ENCODE measurements at regions not wholly inside any gene's neighbourhood (a gene's known extent, or its start where the extent isn't known, plus 50 kb on each side); places are given as distances from the start of the nearest gene placed in this dataset.
A peak's percentile ranks its signal among the peaks of the same experiment; 100 is the strongest.

GRCh38 chrX:39222346-39223113 is 421.3 kb downstream of the MID1IP1 start:
- Histone ChIP-seq H3K4me1 (ENCODE audit: control insufficient read depth, insufficient read depth, low read length, poor library complexity, severe bottlenecking) (no peaks in the 10 kb centered on the region), H3K9me3 (ENCODE audit: control insufficient read depth in 2 of 2, low read length in 2 of 2) (no peaks in the 10 kb centered on the region), H3K27me3 (ENCODE audit: control insufficient read depth, insufficient read depth, low read length) (no peaks in the 10 kb centered on the region), H3K27ac (ENCODE audit: insufficient read depth, low read length, poor library complexity, severe bottlenecking) (no peak overlapping the region), H3K4me3 (ENCODE audit: low read depth, low read length) (no peak overlapping the region), H3K36me3 (ENCODE audit: control insufficient read depth, insufficient read depth, low read length) (no peaks in the 10 kb centered on the region)
- Mint-ChIP-seq H3K9me3 (peaks cover 0 to 5% (median 0%) of the 10 kb centered on the region in 7 donors), H3K27ac (no peak overlapping the region), H3K36me3 (peaks cover 3% of the 10 kb centered on the region), H3K4me1 (peaks cover 0 to 3% (median 1%) of the 10 kb centered on the region in 4 donors), H3K27me3 (no peaks in the 10 kb centered on the region), H3K4me3 (no peak overlapping the region)
- no peak for ATAC-seq (ENCODE audit: low read depth in 2 of 2)
- no peak for DNase-seq

DNA sequence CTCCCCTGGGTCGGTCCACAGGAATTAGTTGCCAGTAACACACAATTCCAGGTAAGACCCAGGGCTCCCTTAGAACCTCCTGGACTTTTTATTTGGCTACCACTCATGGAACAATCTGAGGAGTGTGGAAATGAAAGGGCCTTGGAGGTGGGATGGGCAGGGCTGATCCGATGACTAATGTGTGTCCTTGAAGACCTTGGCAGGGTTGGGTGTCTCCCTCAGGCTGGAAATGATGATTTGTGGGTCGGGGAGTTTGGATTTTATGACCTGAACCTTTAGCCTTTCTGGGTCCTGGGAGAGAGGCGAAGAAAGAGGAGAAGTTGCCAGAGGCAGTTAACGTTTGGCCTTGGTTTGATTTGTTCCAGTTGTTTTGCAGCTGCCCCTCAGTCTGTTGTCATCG is 425.0 kb downstream of the MID1IP1 start:
- DNase-seq (no peak), ATAC-seq (ENCODE audit: low read depth in 2 of 2) (no peak)
- H3K27me3 Mint-ChIP-seq = no peaks in the 10 kb centered on the region
- Histone ChIP-seq H3K27me3 (ENCODE audit: control insufficient read depth, insufficient read depth, low read length) (no peaks in the 10 kb centered on the region), H3K4me3 (ENCODE audit: low read depth, low read length) (no peak overlapping the region), H3K27ac (ENCODE audit: insufficient read depth, low read length, poor library complexity, severe bottlenecking) (no peak overlapping the region), H3K36me3 (ENCODE audit: control insufficient read depth, insufficient read depth, low read length) (no peaks in the 10 kb centered on the region), H3K9me3 (ENCODE audit: control insufficient read depth in 2 of 2, low read length in 2 of 2) (no peaks in the 10 kb centered on the region), H3K4me1 (ENCODE audit: control insufficient read depth, insufficient read depth, low read length, poor library complexity, severe bottlenecking) (no peaks in the 10 kb centered on the region)
- peaks cover 0 to 3% (median 0%) of the 10 kb centered on the region in 7 donors for H3K9me3 Mint-ChIP-seq
- H3K36me3 Mint-ChIP-seq = peaks cover 5% of the 10 kb centered on the region
- peaks cover 0 to 7% (median under 1%) of the 10 kb centered on the region in 4 donors for H3K4me1 Mint-ChIP-seq
- H3K4me3 Mint-ChIP-seq = no peak overlapping the region
- H3K27ac Mint-ChIP-seq = no peak overlapping the region

DNA sequence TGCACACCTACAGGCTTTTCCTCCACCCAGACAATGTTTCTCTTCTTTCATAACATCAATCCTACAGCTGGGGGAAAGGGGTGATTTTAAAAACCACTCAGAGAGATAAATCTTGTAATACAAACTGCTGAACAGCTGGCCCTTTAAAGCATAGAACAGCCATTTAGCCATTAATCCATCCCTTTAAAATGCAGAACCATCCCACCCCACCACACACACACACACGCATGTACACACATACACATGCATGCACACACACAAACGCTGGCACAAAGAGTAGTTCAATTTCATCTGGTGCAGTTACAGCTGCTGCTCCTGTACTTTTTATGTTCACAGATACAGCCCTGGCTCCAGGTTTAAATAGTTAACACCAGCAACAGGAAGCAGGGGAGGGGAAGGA is 426.1 kb downstream of the MID1IP1 start:
- DNase-seq = no peak
- Mint-ChIP-seq H3K9me3 (peaks cover 0 to 3% (median 0%) of the 10 kb centered on the region in 7 donors), H3K27me3 (no peaks in the 10 kb centered on the region), H3K27ac (no peak overlapping the region), H3K36me3 (peaks cover 6% of the 10 kb centered on the region), H3K4me1 (peaks cover 0 to 7% (median under 1%) of the 10 kb centered on the region in 4 donors), H3K4me3 (no peak overlapping the region)
- Histone ChIP-seq H3K9me3 (ENCODE audit: control insufficient read depth in 2 of 2, low read length in 2 of 2) (no peaks in the 10 kb centered on the region), H3K4me1 (ENCODE audit: control insufficient read depth, insufficient read depth, low read length, poor library complexity, severe bottlenecking) (no peaks in the 10 kb centered on the region), H3K27me3 (ENCODE audit: control insufficient read depth, insufficient read depth, low read length) (no peaks in the 10 kb centered on the region), H3K4me3 (ENCODE audit: low read depth, low read length) (no peak overlapping the region), H3K27ac (ENCODE audit: insufficient read depth, low read length, poor library complexity, severe bottlenecking) (no peak overlapping the region), H3K36me3 (ENCODE audit: control insufficient read depth, insufficient read depth, low read length) (no peaks in the 10 kb centered on the region)
- ATAC-seq (ENCODE audit: low read depth in 2 of 2) = no peak

DNA sequence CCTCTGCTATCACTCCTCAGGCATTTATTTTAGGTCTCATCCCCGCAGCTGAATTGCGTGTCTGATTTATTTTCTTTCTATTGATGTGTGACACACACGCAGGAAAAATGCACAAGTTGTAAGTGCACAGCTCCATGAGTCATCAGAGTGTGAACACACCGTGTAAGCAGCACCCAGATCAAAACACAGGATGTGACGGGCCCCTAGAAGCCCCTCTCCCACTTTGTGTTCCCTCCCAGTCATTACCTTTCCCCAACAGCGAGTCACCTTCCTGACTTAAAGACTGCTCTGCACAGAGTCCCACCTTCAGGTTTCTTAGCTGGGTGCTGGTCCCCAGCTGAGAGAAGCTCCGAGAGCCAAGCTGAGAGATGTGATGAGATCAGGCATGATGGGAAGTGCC is 436.7 kb downstream of the MID1IP1 start:
- no peak overlapping the region for H3K4me3 Mint-ChIP-seq
- no peaks in the 10 kb centered on the region for H3K27me3 Mint-ChIP-seq
- peaks cover 0 to 2% (median 0%) of the 10 kb centered on the region in 7 donors for H3K9me3 Mint-ChIP-seq
- Histone ChIP-seq H3K4me1 (ENCODE audit: control insufficient read depth, insufficient read depth, low read length, poor library complexity, severe bottlenecking) (no peaks in the 10 kb centered on the region), H3K27me3 (ENCODE audit: control insufficient read depth, insufficient read depth, low read length) (no peaks in the 10 kb centered on the region), H3K36me3 (ENCODE audit: control insufficient read depth, insufficient read depth, low read length) (no peaks in the 10 kb centered on the region), H3K27ac (ENCODE audit: insufficient read depth, low read length, poor library complexity, severe bottlenecking) (no peak overlapping the region), H3K4me3 (ENCODE audit: low read depth, low read length) (no peak overlapping the region), H3K9me3 (ENCODE audit: control insufficient read depth in 2 of 2, low read length in 2 of 2) (no peaks in the 10 kb centered on the region)
- H3K36me3 Mint-ChIP-seq = no peaks in the 10 kb centered on the region
- H3K27ac Mint-ChIP-seq = no peak overlapping the region
- peaks cover 0 to 2% (median 0%) of the 10 kb centered on the region in 4 donors for H3K4me1 Mint-ChIP-seq
- ATAC-seq (ENCODE audit: low read depth in 2 of 2) = no peak
- no peak for DNase-seq

DNA sequence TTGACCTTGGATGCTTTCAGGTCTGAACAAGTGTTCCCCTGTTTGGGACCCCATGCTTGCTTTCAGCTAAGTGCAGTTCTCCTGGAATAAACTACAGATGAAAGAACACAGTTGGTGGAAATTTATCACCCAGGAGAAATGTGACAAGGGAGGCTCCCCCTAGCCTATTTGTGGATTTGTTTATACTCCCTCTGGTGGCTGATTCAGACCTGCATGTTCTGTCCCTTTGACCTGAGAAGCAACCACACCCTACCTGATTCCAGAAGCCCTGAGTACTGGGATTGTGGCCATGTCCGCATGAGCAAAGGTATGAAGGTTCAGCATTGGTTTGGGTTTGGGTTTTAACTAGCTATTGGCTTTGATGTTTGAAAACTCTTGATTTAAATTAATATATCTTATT is 440.9 kb downstream of the MID1IP1 start:
- Histone ChIP-seq H3K36me3 (ENCODE audit: control insufficient read depth, insufficient read depth, low read length) (no peaks in the 10 kb centered on the region), H3K4me1 (ENCODE audit: control insufficient read depth, insufficient read depth, low read length, poor library complexity, severe bottlenecking) (no peaks in the 10 kb centered on the region), H3K27me3 (ENCODE audit: control insufficient read depth, insufficient read depth, low read length) (no peaks in the 10 kb centered on the region), H3K9me3 (ENCODE audit: control insufficient read depth in 2 of 2, low read length in 2 of 2) (no peaks in the 10 kb centered on the region), H3K27ac (ENCODE audit: insufficient read depth, low read length, poor library complexity, severe bottlenecking) (no peak overlapping the region), H3K4me3 (ENCODE audit: low read depth, low read length) (no peak overlapping the region)
- H3K9me3 Mint-ChIP-seq = no peaks in the 10 kb centered on the region
- peak in 2 of 3 donors; percentile 18 to 44 for DNase-seq
- H3K4me3 Mint-ChIP-seq = no peak overlapping the region
- ATAC-seq (ENCODE audit: low read depth in 2 of 2) = no peak
- H3K27me3 Mint-ChIP-seq = no peaks in the 10 kb centered on the region
- H3K4me1 Mint-ChIP-seq = peaks cover 0 to 2% (median 0%) of the 10 kb centered on the region in 4 donors
- no peak overlapping the region for H3K27ac Mint-ChIP-seq
- H3K36me3 Mint-ChIP-seq = no peaks in the 10 kb centered on the region

DNA sequence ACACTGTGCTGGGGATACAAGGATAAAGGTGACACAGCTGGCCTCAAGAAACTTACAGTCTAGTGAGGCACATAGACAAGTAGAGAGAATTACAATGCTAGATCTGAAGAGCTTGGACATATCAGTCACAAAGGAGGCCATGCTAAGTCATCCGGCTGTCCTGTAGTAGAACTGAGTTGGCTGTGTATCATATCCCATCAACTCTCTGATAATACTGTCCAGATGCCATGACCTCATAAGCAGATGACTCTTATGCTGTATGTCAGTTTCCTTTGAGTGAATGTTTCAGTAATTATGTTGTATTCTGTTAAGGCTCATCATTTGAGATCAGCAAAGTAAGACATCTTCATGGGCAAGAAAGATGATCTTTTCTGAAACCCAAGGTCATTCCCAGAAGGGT is 442.9 kb downstream of the MID1IP1 start:
- Mint-ChIP-seq H3K4me3 (no peak overlapping the region), H3K36me3 (no peaks in the 10 kb centered on the region), H3K27me3 (no peaks in the 10 kb centered on the region), H3K9me3 (no peaks in the 10 kb centered on the region), H3K27ac (peak overlapping the region in 1 of 3 donors; percentile 27), H3K4me1 (peaks cover 0 to 2% (median under 1%) of the 10 kb centered on the region in 4 donors)
- H3K27me3 ChIP-seq (ENCODE audit: control insufficient read depth, insufficient read depth, low read length) = no peaks in the 10 kb centered on the region
- no peaks in the 10 kb centered on the region for H3K9me3 ChIP-seq (ENCODE audit: control insufficient read depth in 2 of 2, low read length in 2 of 2)
- ATAC-seq (ENCODE audit: low read depth in 2 of 2) = no peak
- no peak overlapping the region for H3K27ac ChIP-seq (ENCODE audit: insufficient read depth, low read length, poor library complexity, severe bottlenecking)
- H3K4me1 ChIP-seq (ENCODE audit: control insufficient read depth, insufficient read depth, low read length, poor library complexity, severe bottlenecking) = no peaks in the 10 kb centered on the region
- DNase-seq = no peak
- no peak overlapping the region for H3K4me3 ChIP-seq (ENCODE audit: low read depth, low read length)
- H3K36me3 ChIP-seq (ENCODE audit: control insufficient read depth, insufficient read depth, low read length) = no peaks in the 10 kb centered on the region

DNA sequence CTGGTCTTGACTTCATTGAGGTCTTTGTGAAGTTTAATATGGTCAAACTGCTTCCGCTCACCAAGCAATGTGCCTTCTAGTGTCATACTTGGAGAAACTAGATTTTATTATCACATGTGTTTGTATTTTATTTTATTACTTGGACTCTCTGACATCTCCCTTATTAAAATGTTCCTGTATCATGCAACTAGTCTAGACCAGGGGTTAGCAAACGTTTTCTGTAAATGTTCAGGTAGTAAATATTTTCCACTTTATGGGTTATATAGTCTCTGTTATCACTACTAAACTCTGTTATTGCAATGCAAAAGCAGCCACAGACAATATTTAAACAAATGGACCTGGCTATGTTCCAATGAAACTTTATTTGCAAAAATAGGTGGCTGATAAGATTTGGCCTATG is 443.8 kb downstream of the MID1IP1 start:
- Histone ChIP-seq H3K4me3 (ENCODE audit: low read depth, low read length) (no peak overlapping the region), H3K27ac (ENCODE audit: insufficient read depth, low read length, poor library complexity, severe bottlenecking) (no peak overlapping the region), H3K9me3 (ENCODE audit: control insufficient read depth in 2 of 2, low read length in 2 of 2) (no peaks in the 10 kb centered on the region), H3K36me3 (ENCODE audit: control insufficient read depth, insufficient read depth, low read length) (no peaks in the 10 kb centered on the region), H3K27me3 (ENCODE audit: control insufficient read depth, insufficient read depth, low read length) (no peaks in the 10 kb centered on the region), H3K4me1 (ENCODE audit: control insufficient read depth, insufficient read depth, low read length, poor library complexity, severe bottlenecking) (no peaks in the 10 kb centered on the region)
- no peaks in the 10 kb centered on the region for H3K36me3 Mint-ChIP-seq
- H3K27ac Mint-ChIP-seq = no peak overlapping the region
- H3K27me3 Mint-ChIP-seq = no peaks in the 10 kb centered on the region
- DNase-seq (no peak), ATAC-seq (ENCODE audit: low read depth in 2 of 2) (no peak)
- H3K9me3 Mint-ChIP-seq = no peaks in the 10 kb centered on the region
- H3K4me3 Mint-ChIP-seq = no peak overlapping the region
- peaks cover 0 to 2% (median 0%) of the 10 kb centered on the region in 4 donors for H3K4me1 Mint-ChIP-seq

DNA sequence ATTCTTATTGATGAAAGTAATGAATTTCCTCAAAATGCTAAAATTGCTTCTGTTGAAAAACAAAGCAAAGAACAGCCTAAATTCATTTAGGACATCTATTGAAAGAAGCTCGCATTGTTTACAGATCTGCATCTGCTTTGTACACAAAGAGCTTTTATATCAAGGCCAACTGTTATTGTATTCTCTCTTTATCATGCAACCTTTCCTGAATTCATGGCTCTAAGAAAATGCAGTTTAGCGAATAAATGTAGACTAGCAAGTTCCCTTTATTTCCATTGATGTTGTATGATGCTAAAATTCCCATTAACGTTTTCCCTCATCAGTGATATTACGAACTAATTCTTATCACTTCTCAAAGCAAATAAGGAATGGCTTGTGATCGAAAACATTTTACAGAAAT is 446.3 kb downstream of the MID1IP1 start:
- H3K4me1 ChIP-seq (ENCODE audit: control insufficient read depth, insufficient read depth, low read length, poor library complexity, severe bottlenecking) = peaks cover 4% of the 10 kb centered on the region
- H3K27ac ChIP-seq (ENCODE audit: insufficient read depth, low read length, poor library complexity, severe bottlenecking) = no peak overlapping the region
- H3K27ac Mint-ChIP-seq = no peak overlapping the region
- no peaks in the 10 kb centered on the region for H3K9me3 ChIP-seq (ENCODE audit: control insufficient read depth in 2 of 2, low read length in 2 of 2)
- H3K36me3 ChIP-seq (ENCODE audit: control insufficient read depth, insufficient read depth, low read length) = no peaks in the 10 kb centered on the region
- peaks cover 0 to 14% (median 7%) of the 10 kb centered on the region in 4 donors for H3K4me1 Mint-ChIP-seq
- H3K4me3 ChIP-seq (ENCODE audit: low read depth, low read length) = no peak overlapping the region
- no peak overlapping the region for H3K4me3 Mint-ChIP-seq
- no peak for DNase-seq
- no peaks in the 10 kb centered on the region for H3K27me3 ChIP-seq (ENCODE audit: control insufficient read depth, insufficient read depth, low read length)
- H3K9me3 Mint-ChIP-seq = no peaks in the 10 kb centered on the region
- no peak for ATAC-seq (ENCODE audit: low read depth in 2 of 2)
- no peaks in the 10 kb centered on the region for H3K27me3 Mint-ChIP-seq
- H3K36me3 Mint-ChIP-seq = peaks cover 4% of the 10 kb centered on the region

Measured in CD4-positive, CD25-positive, alpha-beta regulatory T cell (primary cell).